ENCODE measurements at regions not wholly inside any gene's neighbourhood (a gene's known extent, or its start where the extent isn't known, plus 50 kb on each side); places are given as distances from the start of the nearest gene placed in this dataset.
A peak's percentile ranks its signal among the peaks of the same experiment; 100 is the strongest.

DNA sequence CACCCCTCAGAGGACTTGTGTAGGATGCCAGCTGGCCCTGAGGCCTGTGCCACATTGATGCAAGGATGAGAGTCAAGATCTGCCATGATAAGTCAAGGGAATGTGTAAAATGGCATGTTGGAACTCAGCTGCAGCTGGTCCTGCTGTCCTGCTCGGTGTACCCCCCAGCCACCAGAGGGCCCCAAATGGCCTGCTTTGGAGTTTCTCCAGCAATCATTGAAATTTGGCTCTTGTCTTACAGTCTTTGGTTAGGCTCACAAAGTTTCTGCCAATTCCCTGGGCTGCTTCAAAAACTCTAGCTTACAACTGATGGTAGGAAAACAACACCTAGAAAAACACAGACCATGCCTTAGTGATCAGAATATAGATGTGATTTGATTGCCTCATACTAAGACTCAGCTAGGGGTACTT, 76.8 kb downstream of the HSD17B6 start:
- TF ChIP-seq, protein P1, sequence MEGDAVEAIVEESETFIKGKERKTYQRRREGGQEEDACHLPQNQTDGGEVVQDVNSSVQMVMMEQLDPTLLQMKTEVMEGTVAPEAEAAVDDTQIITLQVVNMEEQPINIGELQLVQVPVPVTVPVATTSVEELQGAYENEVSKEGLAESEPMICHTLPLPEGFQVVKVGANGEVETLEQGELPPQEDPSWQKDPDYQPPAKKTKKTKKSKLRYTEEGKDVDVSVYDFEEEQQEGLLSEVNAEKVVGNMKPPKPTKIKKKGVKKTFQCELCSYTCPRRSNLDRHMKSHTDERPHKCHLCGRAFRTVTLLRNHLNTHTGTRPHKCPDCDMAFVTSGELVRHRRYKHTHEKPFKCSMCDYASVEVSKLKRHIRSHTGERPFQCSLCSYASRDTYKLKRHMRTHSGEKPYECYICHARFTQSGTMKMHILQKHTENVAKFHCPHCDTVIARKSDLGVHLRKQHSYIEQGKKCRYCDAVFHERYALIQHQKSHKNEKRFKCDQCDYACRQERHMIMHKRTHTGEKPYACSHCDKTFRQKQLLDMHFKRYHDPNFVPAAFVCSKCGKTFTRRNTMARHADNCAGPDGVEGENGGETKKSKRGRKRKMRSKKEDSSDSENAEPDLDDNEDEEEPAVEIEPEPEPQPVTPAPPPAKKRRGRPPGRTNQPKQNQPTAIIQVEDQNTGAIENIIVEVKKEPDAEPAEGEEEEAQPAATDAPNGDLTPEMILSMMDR (IDR thresholded peaks at IDR 0.05; ENCODE audit: insufficient read depth, low read depth, low read length), result peak; percentile 25
- no peak for TF ChIP-seq EZH2 (IDR thresholded peaks at IDR 0.05; ENCODE audit: insufficient read depth, low read length)

All from astrocyte (in vitro differentiated cells and primary cell).